ENCODE measurements at regions not wholly inside any gene's neighbourhood (a gene's known extent, or its start where the extent isn't known, plus 50 kb on each side); places are given as distances from the start of the nearest gene placed in this dataset.

- TF ChIP-seq CTCF (IDR thresholded peaks at IDR 0.05; ENCODE audit: low read length) (no peak), EZH2 (optimal IDR thresholded peaks at IDR 0.05; ENCODE audit: low read depth, low read length) (no peak)
Observed at GRCh38 chr3:124659175-124659574, 71.1 kb upstream of the UMPS start.
